Stimulated activated CD8-positive, alpha-beta memory T cell treated with anti-CD3 and anti-CD28 coated beads, Interleukin-2, amount 100 ng/mL, for 48 hours (primary cell): ENCODE measurements at regions not wholly inside any gene's neighbourhood (a gene's known extent, or its start where the extent isn't known, plus 50 kb on each side); places are given as distances from the start of the nearest gene placed in this dataset.

Experiments used
- DNase-seq, 2 donors: peaks; one replicate each; pipeline ENCODE4 v3.0.0-alpha.2; 2020; ENCODE audit warnings: low read depth in 2 of 2

GRCh38 chr1:10910681-10911489 is 101.6 kb upstream of the TARDBP start:
- DNase-seq, result no peak

DNA sequence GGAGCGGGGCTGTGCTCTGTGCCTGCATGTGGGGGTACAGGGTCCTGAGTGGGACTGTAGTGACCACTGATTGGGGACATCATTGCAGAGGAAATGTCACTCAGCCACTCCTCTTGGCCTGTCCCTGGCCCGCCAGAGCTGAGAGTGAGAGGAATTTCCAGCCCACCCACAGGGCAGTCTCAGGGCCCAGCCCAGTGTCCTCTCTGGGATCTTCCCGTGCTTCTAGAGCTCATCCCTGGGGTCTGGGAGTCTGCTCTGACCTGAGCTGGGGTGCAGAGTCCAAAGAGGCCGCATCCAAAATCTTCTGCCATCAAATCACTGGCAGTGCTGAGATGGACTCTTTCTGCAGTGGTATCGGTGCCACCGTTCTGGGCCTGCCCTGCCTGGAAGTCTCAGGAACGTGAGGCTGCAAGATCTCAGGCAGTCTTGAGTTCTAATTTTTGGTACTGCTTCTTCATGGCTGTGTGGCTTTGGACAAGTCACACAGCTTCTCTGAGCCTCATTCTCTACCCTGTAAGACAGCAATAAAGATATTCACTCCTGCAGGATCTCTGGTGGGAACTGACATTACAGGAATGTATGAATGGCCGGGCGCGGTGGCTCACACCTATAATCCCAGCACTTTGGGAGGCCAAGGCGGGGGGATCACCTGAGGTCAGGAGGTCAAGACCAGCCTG is 100.8 kb upstream of the TARDBP start:
- no peak for DNase-seq

DNA sequence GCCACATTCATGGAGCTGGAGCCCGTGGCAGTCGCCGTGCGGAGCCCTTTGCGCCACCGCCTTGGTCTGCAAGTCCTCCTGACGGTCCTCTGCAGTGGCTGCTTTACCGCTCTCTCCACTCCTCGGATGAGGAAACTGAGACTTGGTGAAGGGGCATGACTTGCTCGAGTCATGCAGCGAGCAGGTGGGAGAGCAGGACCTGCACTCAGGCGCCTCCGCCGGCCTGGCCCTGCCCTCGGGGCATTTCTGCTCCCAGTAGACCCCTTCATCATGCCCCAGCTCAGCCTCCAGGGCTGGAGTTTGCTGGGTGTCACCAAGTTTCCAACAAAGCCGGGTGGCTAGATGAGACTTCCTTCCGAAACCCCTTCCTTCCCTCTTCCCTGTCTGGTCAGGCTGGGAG is 100.0 kb upstream of the TARDBP start:
- DNase-seq, result no peak

DNA sequence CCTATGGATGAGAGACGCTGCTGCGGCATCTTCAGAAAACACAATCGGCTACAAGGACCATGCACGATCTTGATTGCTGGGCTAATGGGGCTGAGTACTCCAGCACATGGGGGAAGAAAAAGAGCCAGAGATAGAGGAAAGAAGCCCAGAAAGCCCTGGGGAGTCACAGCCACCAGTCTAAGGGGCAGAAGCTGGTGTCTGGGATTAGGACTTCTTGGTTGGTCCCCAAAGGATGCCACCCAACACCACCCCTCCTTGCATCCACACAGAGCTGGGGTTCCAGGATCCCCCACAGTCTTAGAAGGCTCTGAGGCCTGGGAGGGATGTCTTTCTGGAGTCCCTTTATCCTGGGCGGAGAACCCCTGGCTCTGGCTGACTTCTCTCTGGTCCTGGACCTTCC is 98.4 kb upstream of the TARDBP start:
- no peak for DNase-seq

DNA sequence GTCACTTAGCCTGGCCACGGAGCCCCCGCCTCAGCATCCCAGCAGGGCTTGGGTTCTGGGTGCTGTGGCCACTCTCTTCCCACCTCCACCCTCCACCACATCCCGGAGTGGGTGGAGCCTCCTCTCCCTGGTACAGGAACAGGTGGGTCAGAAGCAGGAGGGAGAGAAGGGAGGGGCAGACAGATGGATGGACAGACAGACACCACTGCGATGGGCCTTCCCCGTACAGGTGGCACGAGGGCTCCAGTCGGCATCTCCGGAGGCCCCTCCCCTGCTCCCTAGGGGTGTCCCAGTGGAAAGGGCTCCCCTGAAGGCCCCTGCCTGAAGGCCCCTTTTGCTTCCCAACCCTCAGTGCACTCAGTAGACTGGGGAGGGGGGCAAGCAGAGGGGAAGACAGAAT is 96.9 kb upstream of the TARDBP start:
- DNase-seq, result no peak

DNA sequence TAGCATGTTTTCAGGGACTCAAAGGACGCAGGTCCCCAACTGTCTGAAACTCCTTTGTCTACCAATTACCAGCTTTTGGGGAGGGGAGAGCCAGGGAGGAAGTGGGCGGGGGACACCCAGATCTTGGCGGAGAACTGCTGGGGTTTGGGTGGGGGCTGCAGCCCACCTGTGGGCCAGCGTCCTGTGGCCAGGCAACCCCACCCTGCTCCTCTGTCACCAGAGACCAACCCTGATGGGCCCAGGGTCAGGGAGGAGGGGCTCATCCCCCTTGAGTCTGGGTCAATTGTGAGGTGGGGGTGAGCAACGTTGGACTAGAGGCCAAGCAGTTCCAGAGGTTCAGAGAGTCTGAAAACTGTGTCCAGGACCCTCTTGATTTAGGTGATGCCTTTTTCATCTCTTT is 96.1 kb upstream of the TARDBP start:
- DNase-seq, result no peak

- DNase-seq, result no peak
Measured at GRCh38 chr1:10916991-10917390, 95.5 kb upstream of the TARDBP start.

DNA sequence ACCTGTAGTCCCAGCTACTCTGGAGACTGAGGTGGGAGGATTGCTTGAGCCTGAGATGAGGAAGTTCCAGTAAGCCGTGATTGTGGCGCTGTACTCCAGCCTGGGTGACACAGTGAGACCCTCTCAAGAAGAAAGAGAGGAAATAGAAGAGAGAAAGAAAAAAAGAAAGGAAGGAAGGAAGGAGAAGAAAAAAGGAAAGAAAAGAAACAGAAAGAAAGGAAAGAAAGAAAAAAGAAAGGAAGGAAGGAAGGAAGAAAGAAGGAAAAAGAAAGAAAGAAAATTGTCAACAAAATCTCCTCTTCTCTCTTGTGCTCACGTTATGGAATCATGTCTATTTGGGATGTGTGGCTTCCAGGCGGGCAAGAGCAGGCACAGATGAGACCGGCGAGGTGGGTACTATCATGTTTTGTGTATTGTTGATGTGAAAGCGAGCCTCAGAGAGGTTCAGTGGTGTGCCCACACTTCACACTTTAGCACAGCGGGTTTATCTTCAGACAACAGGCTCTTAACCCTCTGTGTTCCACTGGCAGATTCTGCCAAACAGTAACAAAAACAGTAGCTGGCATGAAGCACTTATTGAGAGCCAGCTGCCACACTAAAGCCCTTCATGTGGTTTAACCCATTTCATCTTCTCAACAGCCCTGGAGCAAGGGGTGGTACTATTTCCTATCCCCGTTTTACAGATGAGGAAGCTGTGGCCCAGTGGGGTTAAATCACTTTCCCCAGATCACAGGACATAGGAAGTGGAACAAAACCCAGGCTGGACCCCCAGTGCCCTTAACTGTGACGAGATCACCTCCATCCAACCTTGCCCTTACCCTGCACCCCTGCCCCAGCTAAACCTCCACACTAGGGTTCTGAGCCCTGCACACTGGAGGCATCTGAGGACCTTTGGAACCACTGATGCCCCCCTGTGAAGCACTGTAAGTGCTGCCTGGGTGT is 94.7 kb upstream of the TARDBP start:
- DNase-seq, result no peak

GRCh38 chr1:10918531-10918930 is 93.9 kb upstream of the TARDBP start:
- no peak for DNase-seq

DNA sequence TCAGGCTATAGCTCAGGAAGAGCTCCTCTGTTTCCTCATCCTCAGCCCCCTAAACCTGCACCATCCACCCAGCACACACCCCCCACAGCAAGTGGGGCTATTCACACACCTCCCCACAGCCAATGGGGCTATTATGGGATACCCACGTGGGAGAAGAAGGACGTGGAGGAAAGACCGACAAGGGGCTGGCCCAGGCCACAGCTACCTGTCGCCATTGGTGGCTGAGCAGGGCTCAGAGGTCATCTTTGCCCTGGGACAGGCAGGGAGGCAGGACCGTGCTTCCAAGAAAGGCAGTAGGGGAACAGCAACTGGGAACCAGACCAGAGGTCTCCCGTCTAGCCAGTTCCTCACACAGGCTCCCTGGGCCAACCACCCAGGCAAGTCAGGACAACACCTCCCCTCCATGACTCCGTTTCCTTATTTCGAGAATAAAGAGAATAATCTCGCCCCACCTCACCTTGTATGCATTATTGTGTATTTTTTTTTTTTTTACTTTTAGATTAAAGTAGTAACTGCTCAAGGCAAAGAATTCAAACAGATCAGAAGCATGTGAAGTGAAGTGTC is 92.3 kb upstream of the TARDBP start:
- DNase-seq, result no peak

- peak in 1 of 2 donors; percentile 30 for DNase-seq
Measured at GRCh38 chr1:10922315-10923060, 90.0 kb upstream of the TARDBP start.

- DNase-seq, result no peak
Measured at GRCh38 chr1:10924030-10924429, 88.4 kb upstream of the TARDBP start.

GRCh38 chr1:10928654-10929053 is 83.8 kb upstream of the TARDBP start:
- DNase-seq, result no peak

GRCh38 chr1:10932088-10932487 is 80.4 kb upstream of the TARDBP start:
- DNase-seq, result peak in 1 of 2 donors; percentile 13

DNA sequence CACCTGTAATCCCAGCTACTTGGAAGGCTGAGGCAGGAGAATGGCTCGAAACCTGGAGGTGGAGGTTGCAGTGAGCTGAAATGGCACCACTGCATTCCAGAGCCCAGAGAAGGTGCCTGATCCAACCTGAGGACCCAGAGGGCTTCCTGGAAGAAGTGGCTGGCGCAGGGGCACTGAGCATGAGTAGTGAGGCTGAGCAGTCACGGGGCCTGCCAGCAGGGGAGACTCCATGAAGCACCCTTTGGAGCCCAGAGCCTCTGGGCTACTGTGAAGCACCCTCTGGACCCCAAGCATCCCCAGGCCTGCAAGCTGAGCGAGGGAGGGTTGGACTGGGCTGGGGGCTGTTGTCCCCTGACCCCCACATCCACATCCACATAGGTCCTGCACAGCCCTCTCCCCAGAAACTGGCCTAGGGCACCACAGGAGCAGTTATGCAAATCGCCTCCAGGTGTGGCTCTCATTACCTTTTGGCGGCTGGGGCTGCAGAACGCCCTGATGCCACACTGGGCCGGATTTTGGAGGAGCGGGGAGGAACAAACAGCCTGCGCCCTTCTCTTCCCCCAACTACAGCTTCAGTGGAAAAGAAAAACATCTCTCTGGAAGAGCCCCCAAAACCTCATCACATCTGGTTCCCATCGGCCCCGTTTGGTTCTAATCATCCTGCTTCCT is 78.2 kb upstream of the TARDBP start:
- DNase-seq, result no peak

DNA sequence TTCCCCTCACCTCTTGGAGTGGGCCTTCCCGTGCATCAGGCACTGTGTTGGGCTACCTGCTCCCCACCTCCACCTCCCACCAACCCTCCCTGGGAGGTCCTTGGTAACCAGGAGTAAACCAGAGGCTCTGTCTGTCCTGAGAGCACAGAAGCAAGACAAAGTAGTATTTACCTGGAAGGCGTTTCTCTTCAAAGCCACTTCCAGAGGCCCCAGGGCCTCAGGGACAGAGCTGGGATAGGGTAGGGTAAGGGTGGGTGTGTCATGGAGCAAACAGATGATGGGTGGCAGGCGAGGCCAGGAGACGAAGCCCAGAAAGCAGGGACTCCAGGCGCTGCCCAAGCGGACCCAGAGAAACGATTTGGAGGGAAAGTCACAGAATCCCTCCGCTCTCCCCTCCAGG is 77.2 kb upstream of the TARDBP start:
- no peak for DNase-seq

DNA sequence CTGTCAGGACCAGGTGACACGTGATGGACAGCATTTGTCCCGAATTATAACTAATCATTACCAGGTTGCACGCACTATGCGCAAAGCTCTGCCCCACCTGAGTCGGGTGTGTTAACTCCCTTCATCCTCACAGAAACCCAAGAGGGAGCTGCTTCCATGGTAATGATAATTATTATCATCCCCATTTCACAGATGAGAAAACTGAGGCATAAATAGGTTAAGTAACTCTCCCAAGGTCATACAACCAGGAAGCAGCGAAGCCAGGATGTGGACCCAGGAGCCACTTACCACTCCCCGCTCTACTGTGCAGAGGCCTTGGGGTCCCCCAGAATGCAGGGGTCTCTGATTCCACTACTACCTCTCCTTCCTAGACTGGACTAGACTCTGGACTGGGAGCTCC is 76.7 kb upstream of the TARDBP start:
- DNase-seq, result no peak

GRCh38 chr1:10936998-10937901 is 75.2 kb upstream of the TARDBP start:
- DNase-seq, result no peak

GRCh38 chr1:10938741-10939417 is 73.6 kb upstream of the TARDBP start:
- no peak for DNase-seq
